Spleen (tissue), 7 donors: ENCODE measurements at regions not wholly inside any gene's neighbourhood (a gene's known extent, or its start where the extent isn't known, plus 50 kb on each side); places are given as distances from the start of the nearest gene placed in this dataset.

Source experiments
- POLR2AphosphoS5 ChIP-seq, 3 donors: sonication (generic); formaldehyde crosslinking; IDR thresholded peaks; one replicate each; pipeline ENCODE4 v1.5.1; 2017; ENCODE audit warnings: antibody characterized with exemption in 3 of 3
- TF ChIP-seq, protein P1 (sequence below), 11 experiments: fragments of 200-600 bp in 7 of 11; fragments of 450-650 bp in 4 of 11; sonication (generic) in 4 of 11; IDR thresholded peaks in 8 of 11; conservative IDR thresholded peaks in 3 of 11; 1 replicate in 7 of 11; 2 replicates in 4 of 11; pipeline versions ENCODE4 v1.4.0 to v1.8.0; 2016 to 2021; ENCODE audit warnings: antibody characterized with exemption in 11 of 11, inconsistent platforms in 4 of 11, mild to moderate bottlenecking in 1 of 11
- donor health status: DM: no; HTN: no; CAD: no; lungs with moderate emphysema.
- donor health status: DM: no; HTN: no; CAD: no.
- donor health status: DM: no; HTN: no; CAD: no.

DNA sequence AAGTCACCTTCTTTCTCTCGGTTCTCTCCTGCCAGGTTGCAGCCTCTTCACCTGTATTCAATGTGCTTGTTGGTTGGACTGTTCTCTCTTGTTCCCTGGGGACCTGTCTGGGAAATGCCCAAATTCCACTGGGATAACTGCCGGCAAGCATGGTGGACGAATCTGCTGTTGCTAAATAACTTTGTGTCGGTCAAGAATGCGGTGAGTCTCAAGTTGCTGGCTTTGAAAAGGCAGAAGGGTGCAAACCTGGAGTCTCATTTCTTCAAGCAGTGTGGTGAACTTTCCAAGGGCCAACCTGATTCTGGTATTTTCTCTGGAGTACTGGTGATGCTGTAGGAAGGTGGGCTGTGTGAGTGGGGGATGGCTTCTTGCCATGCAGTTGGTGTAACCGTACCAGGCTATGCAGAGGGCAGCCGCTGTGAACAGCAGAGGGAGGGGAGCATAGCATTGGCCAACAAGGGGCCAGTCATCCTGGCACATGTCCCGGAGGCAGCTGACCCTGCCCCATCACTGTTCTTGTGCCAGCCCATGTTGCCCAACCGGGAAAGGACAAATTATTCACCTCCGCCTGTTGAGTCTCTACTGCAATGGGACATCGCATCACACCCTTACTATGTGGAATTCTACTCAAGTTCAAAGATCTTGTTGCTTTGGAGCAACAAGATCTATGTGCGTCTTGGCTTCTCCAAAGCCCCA, 88.1 kb upstream of the SEC11C start:
- TF ChIP-seq, protein P1, sequence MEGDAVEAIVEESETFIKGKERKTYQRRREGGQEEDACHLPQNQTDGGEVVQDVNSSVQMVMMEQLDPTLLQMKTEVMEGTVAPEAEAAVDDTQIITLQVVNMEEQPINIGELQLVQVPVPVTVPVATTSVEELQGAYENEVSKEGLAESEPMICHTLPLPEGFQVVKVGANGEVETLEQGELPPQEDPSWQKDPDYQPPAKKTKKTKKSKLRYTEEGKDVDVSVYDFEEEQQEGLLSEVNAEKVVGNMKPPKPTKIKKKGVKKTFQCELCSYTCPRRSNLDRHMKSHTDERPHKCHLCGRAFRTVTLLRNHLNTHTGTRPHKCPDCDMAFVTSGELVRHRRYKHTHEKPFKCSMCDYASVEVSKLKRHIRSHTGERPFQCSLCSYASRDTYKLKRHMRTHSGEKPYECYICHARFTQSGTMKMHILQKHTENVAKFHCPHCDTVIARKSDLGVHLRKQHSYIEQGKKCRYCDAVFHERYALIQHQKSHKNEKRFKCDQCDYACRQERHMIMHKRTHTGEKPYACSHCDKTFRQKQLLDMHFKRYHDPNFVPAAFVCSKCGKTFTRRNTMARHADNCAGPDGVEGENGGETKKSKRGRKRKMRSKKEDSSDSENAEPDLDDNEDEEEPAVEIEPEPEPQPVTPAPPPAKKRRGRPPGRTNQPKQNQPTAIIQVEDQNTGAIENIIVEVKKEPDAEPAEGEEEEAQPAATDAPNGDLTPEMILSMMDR (IDR thresholded peaks at IDR 0.05 in 8 of 11, conservative IDR thresholded peaks at IDR 0.05 in 3 of 11): no peak
- TF ChIP-seq POLR2AphosphoS5 (IDR thresholded peaks at IDR 0.05): no peak
